ENCODE measurements at regions not wholly inside any gene's neighbourhood (a gene's known extent, or its start where the extent isn't known, plus 50 kb on each side); places are given as distances from the start of the nearest gene placed in this dataset.

DNA sequence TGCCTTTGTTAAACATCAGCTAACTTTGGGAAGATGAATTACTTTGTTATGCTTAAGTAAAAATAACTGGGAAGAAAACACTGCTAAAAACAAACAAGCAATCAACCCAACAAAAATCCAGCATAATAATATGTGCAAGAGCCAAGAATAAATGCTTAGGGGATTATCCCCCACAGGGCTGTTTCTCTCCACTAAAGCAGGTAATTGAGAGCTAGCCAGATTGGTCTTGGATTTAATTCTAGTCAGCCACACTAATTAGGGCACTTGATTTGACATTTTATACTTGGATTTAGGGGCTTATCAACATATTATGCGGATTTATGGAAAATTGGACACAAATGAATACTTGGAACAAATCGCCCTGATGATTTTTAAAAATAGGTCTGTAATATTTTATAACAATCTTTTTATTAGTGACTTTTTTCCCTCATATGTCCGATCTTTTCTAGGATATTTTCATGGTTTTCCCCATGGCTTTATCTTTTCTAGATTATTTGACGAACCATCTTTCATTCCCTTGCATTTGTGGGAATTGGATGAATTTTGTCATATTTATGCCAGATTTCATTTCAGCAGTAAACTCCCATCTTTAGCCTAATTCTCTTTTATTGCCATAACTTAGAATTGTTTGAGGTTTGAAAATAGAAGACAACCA is 199.1 kb upstream of the NXPH2 start:
- DNase-seq, result no peak
- H3K27ac ChIP-seq, result no peak overlapping the region

DNA sequence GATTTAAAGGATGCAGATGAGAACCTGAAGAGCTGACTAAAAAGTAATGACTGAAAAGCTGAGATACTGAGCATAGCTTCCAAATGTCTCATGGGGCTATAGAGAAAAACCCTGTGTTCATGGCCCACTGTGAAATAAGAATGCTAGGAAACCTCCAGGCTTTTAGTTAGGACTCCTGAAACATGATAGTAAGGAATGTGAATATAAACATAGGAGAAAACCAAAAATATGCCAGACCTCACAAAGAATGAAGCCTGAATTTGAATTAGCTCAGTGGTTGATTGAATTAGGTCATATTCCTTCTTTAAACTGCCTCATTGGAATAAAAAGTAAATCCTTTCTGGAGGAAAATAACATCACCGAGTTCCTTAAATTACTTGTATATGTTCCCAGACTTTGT is 194.5 kb upstream of the NXPH2 start:
- Histone ChIP-seq H3K9me3 (replicated peaks) (peaks cover 6% of the 10 kb centered on the region; the same call in 1 of the 2 replicates), H3K4me1 (peaks cover 28% of the 10 kb centered on the region), H3K36me3 (no peaks in the 10 kb centered on the region), H3K27me3 (no peaks in the 10 kb centered on the region), H3K27ac (peak overlapping the region; percentile 61), H3K4me3 (no peak overlapping the region)
- DNase-seq, result peak; percentile 36 to 78

More for the DNA sequence above, 199.1 kb upstream of the NXPH2 start:
- H3K4me3 ChIP-seq, result no peak overlapping the region
- H3K36me3 ChIP-seq, result no peaks in the 10 kb centered on the region
- peaks cover 19% of the 10 kb centered on the region for H3K4me1 ChIP-seq
- 0 out of 2 replicates have a peak, but pooled peaks cover 6% of the 10 kb centered on the region for H3K9me3 ChIP-seq (replicated peaks)
- no peaks in the 10 kb centered on the region for H3K27me3 ChIP-seq

GRCh38 chr2:138964418-138964817 is 184.2 kb upstream of the NXPH2 start:
- H3K36me3 ChIP-seq, result no peaks in the 10 kb centered on the region
- H3K4me3 ChIP-seq, result no peak overlapping the region
- no peaks in the 10 kb centered on the region; the same call in 1 of the 2 replicates for H3K9me3 ChIP-seq (replicated peaks)
- H3K27ac ChIP-seq, result no peak overlapping the region
- DNase-seq, result no peak
- H3K4me1 ChIP-seq, result no peaks in the 10 kb centered on the region
- no peaks in the 10 kb centered on the region for H3K27me3 ChIP-seq

GRCh38 chr2:138962686-138963085 is 182.5 kb upstream of the NXPH2 start:
- H3K4me1 ChIP-seq, result no peaks in the 10 kb centered on the region
- DNase-seq, result no peak
- H3K36me3 ChIP-seq, result no peaks in the 10 kb centered on the region
- no peaks in the 10 kb centered on the region; the same call in 1 of the 2 replicates for H3K9me3 ChIP-seq (replicated peaks)
- H3K27ac ChIP-seq, result no peak overlapping the region
- H3K4me3 ChIP-seq, result no peak overlapping the region
- no peaks in the 10 kb centered on the region for H3K27me3 ChIP-seq

- Histone ChIP-seq H3K4me1 (no peaks in the 10 kb centered on the region), H3K27me3 (no peaks in the 10 kb centered on the region), H3K4me3 (no peak overlapping the region), H3K36me3 (no peaks in the 10 kb centered on the region), H3K9me3 (replicated peaks) (no peaks in the 10 kb centered on the region), H3K27ac (no peak overlapping the region)
- DNase-seq, result no peak
These were observed 180.0 kb upstream of the NXPH2 start for GRCh38 chr2:138960191-138960590.

GRCh38 chr2:138959031-138959430 is 178.8 kb upstream of the NXPH2 start:
- Histone ChIP-seq H3K9me3 (replicated peaks) (no peaks in the 10 kb centered on the region), H3K27me3 (no peaks in the 10 kb centered on the region), H3K4me3 (no peak overlapping the region), H3K4me1 (no peaks in the 10 kb centered on the region), H3K27ac (no peak overlapping the region), H3K36me3 (no peaks in the 10 kb centered on the region)
- DNase-seq, result no peak

DNA sequence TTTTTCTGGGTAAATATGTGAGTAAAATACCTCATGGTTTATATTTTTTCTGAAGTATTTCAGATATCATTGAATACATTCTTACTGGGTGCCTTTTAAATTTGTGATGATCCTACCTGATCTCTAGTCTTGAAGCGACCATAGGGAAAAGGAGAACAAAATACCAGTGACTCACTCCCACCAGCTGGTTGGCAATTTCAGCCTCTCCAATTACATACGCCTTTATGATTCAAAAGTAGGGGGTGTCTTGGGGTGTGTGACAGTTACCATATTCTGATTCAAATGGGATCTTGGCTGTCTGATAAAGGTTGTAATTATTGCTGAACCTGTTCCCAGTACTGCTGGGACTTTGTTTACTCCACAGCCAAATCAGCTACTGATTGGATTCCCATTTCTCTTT is 175.9 kb upstream of the NXPH2 start:
- H3K36me3 ChIP-seq, result no peaks in the 10 kb centered on the region
- H3K4me3 ChIP-seq, result no peak overlapping the region
- DNase-seq, result no peak
- no peaks in the 10 kb centered on the region for H3K9me3 ChIP-seq (replicated peaks)
- no peaks in the 10 kb centered on the region for H3K27me3 ChIP-seq
- no peaks in the 10 kb centered on the region for H3K4me1 ChIP-seq
- H3K27ac ChIP-seq, result no peak overlapping the region

DNA sequence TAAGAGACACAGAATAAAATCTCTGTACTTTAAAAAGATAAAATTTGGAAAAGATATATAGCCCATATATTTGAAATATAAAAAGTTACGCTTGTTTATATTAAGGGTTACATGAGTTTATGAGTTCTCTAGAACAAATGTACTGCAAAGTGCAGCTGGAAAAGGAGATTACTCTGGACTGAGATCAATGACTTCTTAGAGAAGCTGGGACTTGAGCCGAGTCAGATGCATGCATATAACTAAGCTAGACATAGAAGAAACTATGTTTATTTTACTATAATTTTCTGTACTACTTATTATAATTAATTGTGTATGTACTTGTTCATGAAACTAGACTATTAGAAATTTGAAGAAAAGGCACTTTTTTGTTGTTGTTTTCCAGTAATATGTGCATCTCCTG is 170.3 kb upstream of the NXPH2 start:
- H3K4me3 ChIP-seq, result no peak overlapping the region
- peaks cover 23% of the 10 kb centered on the region for H3K4me1 ChIP-seq
- no peak for DNase-seq
- H3K27ac ChIP-seq, result no peak overlapping the region
- no peaks in the 10 kb centered on the region for H3K9me3 ChIP-seq (replicated peaks)
- no peaks in the 10 kb centered on the region for H3K27me3 ChIP-seq
- no peaks in the 10 kb centered on the region for H3K36me3 ChIP-seq

DNA sequence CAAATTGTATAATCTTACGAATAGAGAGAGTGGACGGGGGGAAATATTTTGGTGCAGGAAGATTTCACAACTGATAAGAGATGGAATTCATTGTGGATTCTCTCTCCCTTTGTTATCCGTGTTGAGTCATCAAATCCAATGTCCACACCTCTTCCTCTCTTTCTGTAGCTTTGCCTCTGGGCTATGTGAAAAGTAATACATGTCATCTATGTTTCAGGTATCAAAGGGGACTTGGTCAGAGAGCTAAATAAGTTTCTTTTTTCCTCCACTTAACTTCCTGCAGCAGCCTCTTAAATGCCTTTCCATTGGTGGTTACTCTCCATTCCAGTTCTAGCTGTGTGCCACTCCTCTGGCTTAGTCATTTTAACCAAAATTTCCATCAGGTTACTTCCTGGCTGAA is 169.3 kb upstream of the NXPH2 start:
- no peak overlapping the region for H3K4me3 ChIP-seq
- no peaks in the 10 kb centered on the region for H3K9me3 ChIP-seq (replicated peaks)
- H3K27ac ChIP-seq, result no peak overlapping the region
- no peaks in the 10 kb centered on the region for H3K36me3 ChIP-seq
- H3K4me1 ChIP-seq, result peaks cover 23% of the 10 kb centered on the region
- no peak for DNase-seq
- H3K27me3 ChIP-seq, result no peaks in the 10 kb centered on the region

GRCh38 chr2:138948070-138948539 is 167.9 kb upstream of the NXPH2 start:
- Histone ChIP-seq H3K4me1 (peaks cover 23% of the 10 kb centered on the region), H3K36me3 (no peaks in the 10 kb centered on the region), H3K4me3 (no peak overlapping the region), H3K9me3 (replicated peaks) (no peaks in the 10 kb centered on the region), H3K27me3 (no peaks in the 10 kb centered on the region), H3K27ac (no peak overlapping the region)
- DNase-seq, result peak; percentile 46 to 68

GRCh38 chr2:138943470-138943869 is 163.3 kb upstream of the NXPH2 start:
- H3K4me1 ChIP-seq, result peaks cover 10% of the 10 kb centered on the region
- H3K27ac ChIP-seq, result no peak overlapping the region
- no peak overlapping the region for H3K4me3 ChIP-seq
- H3K36me3 ChIP-seq, result no peaks in the 10 kb centered on the region
- no peak for DNase-seq
- no peaks in the 10 kb centered on the region for H3K9me3 ChIP-seq (replicated peaks)
- H3K27me3 ChIP-seq, result no peaks in the 10 kb centered on the region

- Histone ChIP-seq H3K4me1 (peaks cover 2% of the 10 kb centered on the region), H3K36me3 (no peaks in the 10 kb centered on the region), H3K27ac (no peak overlapping the region), H3K9me3 (replicated peaks) (no peaks in the 10 kb centered on the region), H3K27me3 (no peaks in the 10 kb centered on the region), H3K4me3 (no peak overlapping the region)
- no peak for DNase-seq
These were observed 162.3 kb upstream of the NXPH2 start for GRCh38 chr2:138942466-138942865.

DNA sequence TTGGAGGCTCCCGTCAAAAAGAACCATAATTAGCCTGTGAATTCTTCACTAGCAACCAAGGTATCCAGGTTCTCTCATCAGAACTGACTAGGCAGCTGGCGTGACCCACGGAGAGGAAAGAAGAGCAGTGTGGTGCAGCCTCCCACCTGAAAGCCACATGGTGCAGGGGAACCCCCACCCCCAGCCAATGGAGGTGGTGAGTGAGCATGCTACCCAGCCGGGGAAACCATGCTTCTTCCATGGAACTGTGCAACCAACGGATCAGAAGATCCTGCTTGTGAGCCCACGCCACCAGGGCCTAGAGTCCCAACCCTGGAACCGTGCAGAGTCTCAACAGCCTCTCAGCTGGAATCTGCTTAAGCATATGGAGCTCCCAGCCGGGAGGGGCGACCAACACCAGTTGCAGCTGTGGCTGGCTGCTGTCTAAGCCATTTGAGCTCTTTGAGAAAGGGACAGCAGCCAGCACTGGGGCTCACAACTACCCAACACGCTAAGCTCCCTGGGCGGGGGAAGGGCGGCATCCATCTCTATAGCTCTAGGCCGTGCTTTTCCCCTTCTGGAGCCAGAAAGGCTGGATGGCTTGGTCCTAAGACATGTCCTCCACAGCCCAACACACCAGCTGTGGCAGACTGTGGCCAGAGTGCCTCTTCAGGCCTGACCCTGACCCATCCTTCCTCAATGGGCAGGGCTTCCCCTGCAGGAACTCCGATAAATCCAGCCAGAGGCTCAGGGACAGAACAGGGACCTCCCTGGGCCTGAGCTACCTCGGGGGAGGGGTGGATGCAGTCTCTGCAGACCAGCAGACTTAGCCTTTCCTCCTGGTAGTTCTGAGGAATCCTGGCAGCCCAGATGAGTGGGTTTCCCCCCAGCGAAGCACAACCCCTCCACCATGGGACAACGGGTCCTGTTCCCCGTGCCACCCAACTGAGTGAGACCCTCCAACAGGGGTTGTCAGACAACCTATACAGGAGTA is 151.4 kb upstream of the NXPH2 start:
- H3K36me3 ChIP-seq, result no peaks in the 10 kb centered on the region
- H3K9me3 ChIP-seq (replicated peaks), result no peaks in the 10 kb centered on the region
- no peak overlapping the region for H3K27ac ChIP-seq
- H3K27me3 ChIP-seq, result no peaks in the 10 kb centered on the region
- H3K4me3 ChIP-seq, result no peak overlapping the region
- no peak for DNase-seq
- no peaks in the 10 kb centered on the region for H3K4me1 ChIP-seq

DNA sequence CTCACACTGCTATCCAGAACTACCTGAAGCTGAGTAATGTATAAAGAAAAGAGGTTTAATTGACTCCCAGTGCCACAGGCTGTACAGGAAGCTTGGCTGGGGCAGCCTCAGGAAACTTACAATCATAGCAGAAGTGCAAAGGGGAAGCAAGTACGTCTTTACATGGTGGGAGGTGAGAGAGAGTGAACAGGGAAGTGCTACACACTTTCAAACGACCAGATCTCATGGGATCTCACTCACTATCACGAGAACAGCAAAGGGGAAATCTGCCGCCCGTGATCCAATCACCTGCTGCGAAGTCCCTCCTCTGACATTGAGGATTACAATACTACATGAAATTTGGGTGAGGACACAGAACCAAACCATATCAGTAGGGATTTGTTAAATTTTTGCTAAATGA is 150.4 kb upstream of the NXPH2 start:
- DNase-seq, result no peak
- Histone ChIP-seq H3K27ac (no peak overlapping the region), H3K9me3 (replicated peaks) (no peaks in the 10 kb centered on the region), H3K4me3 (no peak overlapping the region), H3K4me1 (no peaks in the 10 kb centered on the region), H3K27me3 (peaks cover 6% of the 10 kb centered on the region; the same call in 1 of the 2 replicates), H3K36me3 (no peaks in the 10 kb centered on the region)

DNA sequence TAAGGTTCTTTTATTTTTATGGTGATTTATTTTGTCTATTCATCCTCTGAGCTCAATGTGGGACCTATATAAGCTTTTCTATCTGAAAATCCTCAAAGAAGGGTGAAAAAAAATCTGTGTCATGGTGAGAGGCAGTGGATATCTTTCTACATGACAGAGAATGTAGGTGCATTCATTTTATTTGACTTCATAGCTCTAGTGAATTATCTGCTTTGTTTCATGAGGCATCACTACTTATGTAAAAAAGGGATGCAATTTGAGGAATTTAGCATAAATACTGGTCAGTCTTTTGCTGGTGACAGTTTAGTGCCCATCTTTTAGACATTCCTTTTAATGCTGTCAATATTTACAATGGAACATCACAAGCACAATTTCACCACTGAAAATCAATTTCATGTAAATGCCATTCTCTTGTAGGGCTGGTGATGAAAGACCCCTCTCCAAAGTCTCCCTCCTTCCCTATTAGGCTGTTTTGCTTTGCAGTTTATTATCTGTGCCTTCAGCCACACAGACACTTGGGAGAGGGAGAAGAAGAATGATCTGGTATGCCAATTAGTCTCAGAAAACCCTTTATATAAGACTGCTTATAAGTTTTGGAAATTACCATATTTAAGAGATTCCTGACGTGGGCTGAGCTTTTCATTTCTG is 148.3 kb upstream of the NXPH2 start:
- H3K4me1 ChIP-seq, result no peaks in the 10 kb centered on the region
- no peaks in the 10 kb centered on the region for H3K36me3 ChIP-seq
- H3K27ac ChIP-seq, result no peak overlapping the region
- no peak for DNase-seq
- no peaks in the 10 kb centered on the region for H3K9me3 ChIP-seq (replicated peaks)
- peaks cover 6% of the 10 kb centered on the region; the same call in 1 of the 2 replicates for H3K27me3 ChIP-seq
- H3K4me3 ChIP-seq, result no peak overlapping the region

Data from SJCRH30 (cell line).